Activated CD8-positive, alpha-beta memory T cell treated with anti-CD3 and anti-CD28 coated beads for 24 hours (primary cell): ENCODE measurements at regions not wholly inside any gene's neighbourhood (a gene's known extent, or its start where the extent isn't known, plus 50 kb on each side); places are given as distances from the start of the nearest gene placed in this dataset.

ENCODE experiments used
- DNase-seq: peaks from one replicate; pipeline ENCODE4 v3.0.0-alpha.2; 2020

DNA sequence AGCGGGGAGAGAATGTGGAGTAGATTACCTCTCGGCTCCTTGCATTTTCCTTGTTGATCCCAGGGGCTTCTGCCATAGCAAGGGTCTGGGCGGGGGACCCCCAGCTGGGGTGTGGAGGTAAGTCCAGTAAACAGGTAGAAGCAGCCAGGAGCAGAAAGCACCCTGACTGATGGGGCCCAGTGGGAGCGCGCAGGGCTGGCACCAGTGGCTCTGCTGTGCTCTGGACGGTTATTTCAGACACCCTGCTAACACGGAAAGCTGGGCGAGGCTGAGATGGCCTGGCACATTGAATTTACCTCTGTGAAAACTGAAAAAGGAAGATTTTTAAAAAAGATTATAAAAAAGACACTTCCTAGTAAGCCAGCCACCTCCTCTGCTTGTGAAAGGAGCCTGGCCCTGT, 88.4 kb upstream of the CALM2 start:
- DNase-seq, result no peak

DNA sequence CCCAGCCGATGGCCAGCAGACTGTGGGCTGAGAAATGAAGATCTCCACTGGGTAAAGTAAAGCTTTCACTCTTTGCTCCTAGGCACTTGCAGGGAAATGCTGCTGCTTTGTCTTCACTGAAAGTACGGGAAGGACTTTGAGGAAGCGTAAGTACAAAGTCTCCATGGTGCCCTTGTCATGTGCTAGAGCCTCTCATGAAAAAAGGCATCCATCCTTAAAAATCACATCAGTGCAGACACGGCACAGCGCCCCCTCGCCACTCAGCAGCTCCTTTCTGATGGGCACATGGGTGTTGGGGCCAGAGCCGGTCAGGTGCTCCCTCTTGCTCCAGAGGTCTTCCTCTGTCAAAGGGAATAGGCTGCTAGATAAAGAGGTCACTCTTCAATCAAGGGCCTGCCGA, 87.8 kb upstream of the CALM2 start:
- DNase-seq, result no peak

DNA sequence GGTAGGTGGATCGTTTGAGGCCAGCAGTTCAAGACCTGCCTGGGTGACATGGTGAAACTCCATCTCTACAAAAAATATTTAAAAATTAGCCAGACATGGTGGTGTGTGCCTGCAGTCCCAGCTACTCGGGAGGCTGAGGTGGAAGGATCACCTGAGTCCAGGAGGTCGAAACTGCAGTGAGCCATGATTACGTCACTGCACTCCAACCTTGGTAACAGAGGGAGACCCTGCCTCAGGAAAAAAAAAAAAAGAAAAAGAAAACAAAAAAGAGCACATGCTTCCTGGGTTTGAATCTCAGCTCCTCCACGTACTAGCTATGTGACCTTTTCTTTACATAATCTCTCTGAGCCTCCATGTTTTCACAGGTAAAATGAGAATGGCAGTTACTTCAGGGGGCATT, 86.3 kb upstream of the CALM2 start:
- DNase-seq, result no peak

DNA sequence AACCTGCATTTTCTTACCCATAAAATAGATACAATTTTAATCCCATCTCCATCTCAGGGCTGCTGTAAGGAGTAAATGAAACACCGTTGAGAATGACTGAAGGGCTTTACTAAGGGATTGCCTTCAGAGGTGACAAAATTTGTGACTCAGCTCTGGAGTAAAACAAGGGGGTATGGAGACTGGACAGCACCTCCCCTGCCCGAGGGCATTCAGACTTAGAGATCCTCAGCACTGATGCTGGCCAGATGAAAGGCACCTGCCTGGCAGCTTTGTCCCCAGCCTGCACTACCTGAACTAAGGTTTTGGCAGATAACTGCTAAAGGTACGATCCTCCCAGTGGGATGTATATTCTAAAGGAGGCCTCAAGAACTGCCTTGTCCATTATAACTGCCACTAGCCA, 84.7 kb upstream of the CALM2 start:
- no peak for DNase-seq

DNA sequence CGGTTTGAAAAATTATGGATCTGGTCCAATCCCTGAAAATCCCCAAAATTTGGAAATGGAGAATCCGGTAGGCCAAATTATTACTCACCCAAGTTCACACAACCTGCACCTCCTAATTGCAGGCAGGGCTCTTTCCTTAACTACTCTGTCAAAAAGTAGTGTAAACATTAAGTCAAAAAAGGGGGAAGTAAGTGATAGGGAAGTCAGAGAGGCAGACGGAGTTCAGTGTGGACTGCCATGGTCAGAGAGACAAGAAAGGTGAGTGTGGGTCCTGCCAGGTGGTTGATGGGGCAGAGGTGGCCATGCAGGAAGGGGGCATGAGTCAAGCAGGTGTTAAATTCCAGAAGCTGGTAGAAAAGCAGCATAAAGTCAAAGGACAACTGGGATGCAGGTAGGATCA, 83.5 kb upstream of the CALM2 start:
- DNase-seq, result no peak

DNA sequence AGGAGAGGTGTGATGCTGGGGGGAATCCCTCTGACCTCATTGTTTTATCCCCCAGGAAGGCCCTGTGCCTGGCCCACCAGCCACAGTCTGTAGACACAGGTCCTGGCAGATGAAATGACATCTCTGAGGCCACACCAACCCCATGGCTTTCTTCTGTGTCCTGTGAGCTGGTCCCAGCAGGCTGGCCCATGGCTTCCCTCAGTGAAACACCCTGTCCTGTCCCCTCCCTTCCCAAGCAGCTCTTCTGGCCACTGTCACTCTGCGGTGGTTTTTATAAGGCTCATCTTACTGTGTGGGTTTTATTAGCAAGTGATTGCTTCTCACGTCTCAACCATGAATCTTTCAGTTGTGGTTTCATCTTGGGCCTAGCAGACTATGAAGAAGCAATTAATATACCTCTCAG, 81.6 kb upstream of the CALM2 start:
- DNase-seq, result no peak

DNA sequence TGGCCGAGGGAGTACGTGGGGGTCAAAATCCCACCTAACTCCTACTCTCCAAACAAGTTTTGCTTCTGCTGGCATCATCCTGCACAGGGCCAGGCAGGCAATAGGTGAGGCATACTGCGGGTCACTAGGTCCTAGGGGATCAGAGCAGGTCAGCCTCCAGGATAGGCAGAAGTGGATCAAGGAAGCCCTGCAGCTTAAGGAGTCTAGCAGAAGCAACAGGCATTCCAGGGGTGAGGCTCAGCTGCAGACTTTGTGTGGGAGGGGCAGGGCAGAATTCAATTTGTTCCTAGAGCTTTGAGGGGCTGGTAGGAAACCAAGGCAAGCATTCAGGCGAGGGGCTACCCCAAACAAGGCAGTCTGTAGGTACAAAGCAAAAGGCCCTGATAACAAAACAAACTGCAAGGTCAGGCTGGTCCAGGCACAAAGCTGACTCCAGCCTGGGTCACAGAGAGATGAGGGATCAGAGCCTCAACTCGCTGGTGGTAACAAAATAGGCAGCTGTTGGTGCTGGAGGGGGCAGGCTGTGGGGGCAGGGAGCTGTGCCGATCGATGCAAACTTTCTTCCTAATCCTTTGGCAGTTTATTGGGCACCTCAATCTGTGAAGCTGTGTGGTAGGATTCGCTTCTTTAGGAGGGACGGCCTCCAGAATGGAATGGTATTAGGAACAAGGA, 80.2 kb upstream of the CALM2 start:
- no peak for DNase-seq

DNA sequence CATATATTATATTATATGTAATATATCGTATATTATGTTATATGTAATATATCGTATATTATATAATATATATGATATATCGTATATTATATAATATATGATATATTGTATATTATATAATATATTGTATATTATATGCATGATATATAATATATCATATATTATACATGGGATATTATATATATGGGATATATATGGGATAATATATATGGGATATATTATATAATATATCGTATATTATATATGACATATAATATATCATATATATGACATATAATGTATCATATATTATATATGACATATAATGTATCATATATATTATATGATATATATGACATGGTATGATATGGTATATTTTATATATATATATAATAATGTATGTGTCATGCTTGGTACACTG, 79.5 kb upstream of the CALM2 start:
- DNase-seq, result no peak

DNA sequence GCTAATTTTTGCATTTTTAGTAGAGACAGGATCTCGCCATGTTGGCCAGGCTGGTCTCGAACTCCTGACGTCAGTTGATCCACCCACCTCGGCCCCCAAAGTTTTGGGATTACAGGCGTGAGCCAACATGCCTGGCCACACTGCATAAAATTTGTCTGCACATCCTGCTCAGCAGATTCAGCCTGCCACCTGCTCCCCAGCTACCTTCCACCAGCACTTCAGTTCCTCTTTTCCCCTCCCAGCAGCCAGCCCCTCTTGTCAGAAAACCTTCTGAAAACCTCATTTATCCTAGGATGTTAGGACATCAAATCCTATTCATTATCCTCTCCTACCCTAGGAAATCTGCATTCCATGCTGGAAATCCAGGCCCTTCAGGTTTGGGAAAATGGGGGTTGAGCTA, 78.2 kb upstream of the CALM2 start:
- DNase-seq, result no peak

DNA sequence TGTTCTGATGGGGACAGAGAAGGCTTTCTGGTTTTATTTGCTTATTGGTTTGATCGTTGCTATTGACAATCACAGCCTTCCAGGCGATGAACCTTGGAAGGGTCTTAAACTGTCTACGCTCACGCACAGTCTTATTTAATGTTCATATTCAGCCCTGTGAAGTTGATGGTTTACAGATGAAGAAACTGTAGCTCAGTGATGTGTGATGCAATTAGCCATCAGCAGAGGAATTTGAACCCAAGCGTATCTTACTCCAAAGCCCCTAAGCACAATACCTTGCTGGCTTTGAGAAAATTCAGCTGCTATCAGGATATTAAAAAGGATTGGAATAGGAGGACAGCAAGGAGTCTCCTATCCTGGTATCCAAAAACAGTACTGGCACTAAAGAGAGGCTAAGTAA, 77.1 kb upstream of the CALM2 start:
- DNase-seq, result no peak

DNA sequence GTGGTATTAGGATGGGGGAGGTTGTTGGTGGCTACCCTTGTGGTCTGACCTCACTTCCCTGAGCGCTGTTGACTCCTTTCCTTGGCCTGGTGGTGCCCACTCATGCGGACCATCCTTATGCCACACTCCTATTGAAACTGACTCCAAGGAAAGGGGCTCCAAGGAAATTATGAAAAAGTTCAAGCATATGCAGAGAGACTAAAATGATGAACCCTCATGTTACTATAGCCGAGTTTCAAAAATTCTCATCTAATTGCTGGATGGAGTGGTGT, 75.0 kb upstream of the CALM2 start:
- DNase-seq, result no peak

DNA sequence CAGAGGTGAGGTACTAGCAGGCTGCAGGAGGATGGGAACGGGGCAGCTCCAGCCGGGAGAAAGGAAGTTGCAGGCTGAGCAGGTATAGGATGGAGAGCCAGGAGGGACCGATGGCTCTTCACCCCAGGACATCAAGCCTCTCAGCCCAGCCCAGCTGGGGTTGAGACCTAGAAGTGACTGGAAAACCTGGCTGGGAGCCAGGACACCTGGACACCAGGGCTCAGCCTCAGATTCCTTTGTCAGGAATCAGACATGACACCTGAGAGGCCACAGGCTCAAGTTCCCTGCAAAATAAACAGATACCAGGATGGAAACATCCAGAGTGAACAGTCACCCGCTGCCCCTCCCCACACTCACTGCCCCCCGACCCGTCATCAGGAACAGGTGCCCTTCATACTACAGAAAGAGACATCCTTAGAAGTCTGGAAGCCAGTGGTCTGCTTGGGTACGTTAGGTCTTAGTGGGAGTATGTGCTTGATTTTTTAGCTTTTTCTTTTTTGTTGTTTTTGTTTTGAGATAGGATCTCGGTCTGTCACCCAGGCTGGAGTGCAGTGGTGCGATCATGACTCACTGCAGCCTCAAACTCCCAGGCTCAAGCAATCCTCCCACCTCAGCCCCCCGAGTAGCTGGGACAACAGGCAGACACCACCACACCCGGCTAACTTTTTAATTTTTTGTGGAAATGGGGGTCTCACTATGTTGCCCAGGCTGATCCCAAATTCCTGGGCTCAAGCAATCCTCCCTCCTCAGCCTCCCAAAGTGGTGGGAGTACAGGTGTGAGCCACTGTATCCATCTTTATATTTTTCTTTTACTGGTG, 74.5 kb upstream of the CALM2 start:
- no peak for DNase-seq

DNA sequence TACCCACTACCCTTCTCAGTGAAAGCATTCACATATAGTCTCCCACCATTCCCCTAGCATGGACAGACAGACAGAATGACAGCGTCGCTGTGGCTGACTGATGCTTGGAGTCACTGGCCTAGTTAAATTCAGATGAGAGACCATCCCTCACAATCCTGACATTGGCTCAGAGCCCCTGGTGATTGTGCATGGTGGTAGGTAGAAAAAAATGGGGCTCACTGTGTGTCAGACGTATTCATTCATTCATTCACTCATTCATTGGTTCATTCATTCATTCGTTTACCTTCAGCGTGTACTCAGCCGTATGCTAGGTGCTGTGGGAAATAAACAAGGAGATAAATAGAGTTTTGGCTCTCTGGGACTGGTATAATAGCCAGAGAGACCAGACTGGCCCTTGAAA, 73.6 kb upstream of the CALM2 start:
- DNase-seq, result no peak

DNA sequence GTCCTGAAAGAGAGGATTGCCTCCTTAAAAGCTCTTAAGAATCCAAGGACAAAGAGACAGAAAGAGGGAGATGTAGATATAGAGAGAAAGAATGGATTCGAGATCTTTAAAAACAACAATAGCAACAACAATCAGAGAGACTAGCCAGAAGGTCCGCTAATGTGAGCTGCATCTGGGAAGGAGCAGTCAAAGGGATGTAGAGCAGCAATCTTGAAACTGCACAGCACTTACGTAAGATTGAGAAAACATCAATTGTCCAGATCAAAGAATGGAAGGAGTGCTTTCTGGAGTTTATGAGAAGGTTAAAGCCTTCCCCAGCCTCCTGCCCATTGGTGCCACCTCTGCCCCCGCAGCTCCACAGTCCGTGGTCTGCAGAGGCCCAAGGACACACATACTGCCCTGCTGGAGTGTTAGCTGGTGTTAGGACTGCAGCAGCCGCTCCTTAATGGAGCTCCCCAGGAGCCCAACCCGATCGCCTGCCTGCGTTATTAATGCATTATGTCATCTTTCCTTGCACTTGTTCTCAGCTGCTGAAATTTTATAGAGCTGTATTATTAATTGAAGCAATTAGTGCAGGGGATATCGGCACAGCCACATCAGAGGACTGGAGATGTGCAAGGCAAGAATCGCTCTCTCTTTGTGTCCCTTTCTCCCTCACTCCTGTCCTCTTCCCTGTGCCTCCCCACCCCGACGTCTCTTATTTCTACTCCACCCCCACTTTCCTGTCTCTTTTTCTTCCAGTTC, 73.0 kb upstream of the CALM2 start:
- DNase-seq, result no peak

DNA sequence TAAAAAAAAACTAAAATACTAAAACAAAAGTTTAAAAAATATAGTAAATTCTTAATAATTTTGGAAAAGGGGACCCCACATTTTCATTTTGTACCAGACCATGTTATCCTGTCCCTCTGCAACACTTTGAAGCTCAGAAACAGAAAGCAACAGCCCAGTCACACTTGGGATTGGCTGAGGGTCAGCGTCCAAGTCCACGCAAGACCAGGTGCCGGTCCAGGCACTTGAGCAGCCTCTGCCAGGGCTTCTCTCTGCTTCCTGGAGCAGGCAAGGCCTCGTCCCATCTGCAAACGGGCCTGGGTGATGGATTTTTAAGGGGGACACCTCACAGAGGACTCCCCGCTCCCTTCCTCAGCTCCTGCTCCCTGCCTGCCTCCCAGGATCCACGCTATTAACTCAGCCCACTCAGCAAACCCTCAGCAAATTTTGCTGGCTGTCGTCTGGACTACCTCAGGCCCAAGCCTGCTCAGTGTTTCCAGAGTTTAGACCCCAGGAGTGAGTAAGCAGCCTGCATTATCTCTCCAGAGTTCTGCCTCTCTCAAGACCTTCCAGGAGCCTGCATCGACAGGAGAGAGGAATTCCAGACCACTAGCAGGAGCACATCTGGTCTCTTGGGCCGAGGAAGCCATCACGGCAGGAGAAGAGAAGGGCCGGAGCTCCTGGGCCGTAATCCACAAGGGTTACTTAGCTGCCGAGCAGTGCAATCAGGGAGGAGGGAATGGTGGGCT, 67.4 kb upstream of the CALM2 start:
- DNase-seq, result no peak

DNA sequence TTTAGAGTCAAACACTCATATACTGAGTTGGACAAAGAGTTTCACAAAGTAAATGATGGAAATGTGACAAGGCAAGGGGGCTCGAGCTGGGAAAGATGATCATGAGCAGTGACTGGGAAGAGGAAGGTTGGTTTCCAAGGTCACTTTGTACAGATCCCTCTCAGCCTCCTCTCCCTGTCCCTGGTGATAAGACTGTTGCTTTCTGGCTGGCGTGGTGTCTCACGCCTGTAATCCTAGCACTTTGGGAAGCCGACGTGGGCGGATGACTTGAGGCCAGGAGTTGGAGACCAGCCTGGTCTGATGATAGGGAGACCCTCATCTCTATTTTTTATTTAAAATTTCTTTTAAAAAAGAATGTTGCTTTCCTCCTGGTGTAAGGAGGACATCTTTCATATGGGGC, 65.4 kb upstream of the CALM2 start:
- DNase-seq, result no peak

DNA sequence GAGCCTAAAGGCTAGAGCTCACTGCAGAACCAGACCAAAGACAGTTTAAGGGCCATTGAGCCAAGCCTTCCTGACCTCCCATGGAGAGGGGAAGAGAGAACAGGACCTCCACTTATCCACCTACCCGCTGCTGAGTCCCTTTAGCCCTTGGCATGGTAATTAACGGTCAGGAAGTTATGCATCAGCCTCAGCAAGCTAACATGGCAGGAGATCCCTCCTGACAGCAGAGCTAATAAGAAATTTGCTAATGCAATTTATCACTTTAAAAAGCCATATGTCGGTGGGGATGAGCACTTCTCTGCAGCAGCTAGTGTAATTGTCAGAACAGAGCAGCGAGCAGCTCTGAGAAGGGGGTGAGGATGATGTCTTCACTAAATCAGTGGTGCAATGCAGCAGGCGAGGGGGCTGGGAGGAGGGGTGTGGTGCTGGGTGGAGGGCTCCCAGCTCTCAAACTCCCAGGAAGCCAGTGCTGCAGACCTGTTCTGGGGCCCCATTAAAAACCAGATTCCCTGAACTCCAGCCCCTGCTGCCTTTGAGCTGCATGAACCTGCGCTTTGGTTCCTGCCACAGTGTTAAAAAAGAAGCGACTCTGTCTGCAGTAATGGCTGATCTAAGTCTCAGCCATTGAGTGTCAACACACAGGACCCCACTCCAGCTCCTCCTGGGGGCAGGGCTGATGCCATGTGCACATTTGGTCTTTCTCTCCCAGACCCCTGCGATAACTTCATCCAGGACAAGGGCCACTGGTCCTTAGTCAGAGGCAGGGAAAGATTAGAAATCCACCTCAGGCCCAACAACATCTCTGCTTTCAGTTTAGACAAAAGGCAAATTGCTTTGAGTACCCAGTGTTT, 63.0 kb upstream of the CALM2 start:
- no peak for DNase-seq

DNA sequence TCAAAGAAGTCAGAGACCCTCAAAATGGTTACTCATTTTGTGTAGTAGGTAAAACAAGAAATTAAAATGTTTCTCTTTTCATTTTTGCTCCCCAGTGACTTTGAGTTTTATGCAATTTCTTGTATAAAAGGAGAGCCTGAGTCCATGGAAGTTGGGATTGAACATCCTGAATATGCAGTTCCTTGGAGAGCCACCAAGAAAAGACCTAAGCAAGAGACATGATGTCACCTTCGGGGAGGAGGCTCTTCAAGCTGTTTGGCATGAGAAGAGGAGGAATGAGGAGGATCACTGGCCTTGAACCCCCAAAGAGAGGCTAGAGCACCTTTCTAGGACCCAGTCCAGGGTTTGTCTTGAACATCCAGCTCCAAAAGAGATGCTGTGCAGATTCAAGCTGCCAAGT, 62.3 kb upstream of the CALM2 start:
- DNase-seq, result no peak

DNA sequence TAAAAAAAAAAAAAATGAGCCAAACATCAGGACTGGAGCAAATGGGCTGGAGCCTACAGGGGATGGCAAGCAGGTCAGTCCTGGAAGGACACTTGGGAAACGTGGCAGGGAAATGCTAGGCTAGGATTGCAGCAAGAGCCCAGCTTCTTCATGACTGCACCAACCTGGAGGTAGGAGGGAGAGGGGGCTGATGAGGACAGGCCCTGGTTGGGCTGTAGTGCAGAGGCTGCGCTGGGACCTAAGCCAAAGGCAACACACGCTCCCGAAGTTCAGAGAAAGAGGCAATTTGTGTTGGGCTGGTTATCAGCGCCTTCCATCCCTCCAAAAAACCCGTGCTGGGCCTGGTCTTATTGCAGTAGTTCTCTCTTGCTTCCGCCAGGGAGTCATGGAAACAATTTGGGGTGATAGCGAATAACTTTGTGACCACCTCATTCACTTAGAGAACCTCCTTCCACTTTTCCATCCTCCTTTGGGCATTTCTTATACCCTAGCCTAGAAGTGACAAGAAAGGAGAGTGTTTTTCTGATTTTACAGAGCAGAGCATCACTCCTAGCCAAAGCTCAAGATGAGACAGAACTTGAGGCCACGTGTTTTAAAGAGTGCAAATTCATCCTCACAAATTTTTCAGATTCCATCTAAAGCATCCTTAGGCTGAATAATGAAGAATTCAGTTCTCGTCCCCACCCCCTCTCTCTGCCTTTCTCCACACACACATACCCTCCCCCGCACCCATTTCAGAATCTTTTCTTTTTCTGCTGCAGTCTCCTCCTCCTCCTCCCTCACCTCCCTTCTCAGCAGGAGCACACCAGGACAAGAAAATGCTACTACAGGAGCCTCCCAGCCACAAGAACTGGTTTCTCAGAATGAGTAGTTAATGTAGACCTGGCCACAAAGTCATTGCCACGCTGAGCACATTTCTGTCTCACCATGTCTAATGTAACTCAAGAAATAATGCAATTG, 61.3 kb upstream of the CALM2 start:
- no peak for DNase-seq

DNA sequence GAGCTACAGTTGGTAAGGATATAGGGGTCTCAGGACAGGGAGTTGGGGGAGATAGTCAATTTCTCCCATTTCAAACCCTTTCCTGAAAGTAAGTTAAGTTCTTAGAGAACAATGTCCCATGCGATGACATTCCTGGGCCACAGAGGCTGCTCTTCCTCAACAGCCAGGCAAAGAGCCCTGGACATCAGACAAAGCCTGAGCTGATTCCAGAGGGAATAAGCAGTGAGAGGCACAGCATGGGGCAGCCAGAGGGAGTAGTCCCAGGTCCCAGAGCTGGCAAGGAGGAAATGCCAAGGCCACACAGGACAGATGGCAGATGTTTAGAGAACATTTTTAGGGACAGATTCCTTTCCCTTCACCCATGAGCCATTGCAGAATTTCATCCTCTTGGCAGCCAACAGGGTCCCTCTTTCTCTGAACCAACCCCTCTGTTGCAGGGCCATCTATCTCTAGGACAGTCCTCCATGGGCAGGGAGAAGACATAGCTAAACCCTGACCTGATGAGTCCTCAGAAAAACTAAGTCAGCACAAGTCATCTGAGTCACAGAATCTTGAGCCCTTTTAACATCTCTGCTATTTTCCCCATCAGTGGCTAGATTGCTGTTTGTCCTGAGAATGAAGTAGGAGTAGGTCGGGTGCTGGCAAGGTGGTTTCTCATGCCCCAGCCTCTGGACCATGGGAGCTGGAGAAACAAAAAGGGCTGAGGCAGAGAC, 60.3 kb upstream of the CALM2 start:
- DNase-seq, result no peak

DNA sequence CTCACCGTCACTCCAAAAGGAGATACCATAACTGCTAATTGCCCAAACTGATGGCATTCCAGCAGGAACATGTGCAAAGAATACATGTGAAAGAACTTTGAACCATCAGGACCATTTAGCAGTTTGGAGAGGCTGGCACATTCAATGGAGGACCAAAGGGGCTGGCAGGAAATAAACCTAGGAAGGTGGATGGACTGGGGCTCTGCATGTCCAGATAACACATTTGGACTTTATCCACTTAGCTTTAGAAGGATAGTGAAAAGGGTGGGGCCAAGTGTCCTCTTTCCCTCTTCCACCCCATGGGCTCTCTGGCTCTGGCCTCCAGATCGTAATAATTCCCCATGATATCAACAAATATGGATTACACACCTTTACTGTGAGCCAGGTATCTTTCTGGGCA, 58.8 kb upstream of the CALM2 start:
- DNase-seq, result no peak
